ENCODE measurements at regions not wholly inside any gene's neighbourhood (a gene's known extent, or its start where the extent isn't known, plus 50 kb on each side); places are given as distances from the start of the nearest gene placed in this dataset.

- Mint-ChIP-seq H3K9me3 (no peaks in the 10 kb centered on the region), H3K4me1 (peaks cover 16% of the 10 kb centered on the region), H3K36me3 (no peaks in the 10 kb centered on the region), H3K27me3 (ENCODE audit: low read depth) (no peaks in the 10 kb centered on the region; the same call in 1 of the 2 replicates), H3K27ac (no peak overlapping the region), H3K4me3 (no peak overlapping the region)
- ChIA-PET POLR2A (interaction anchor here (0.5 kb wide), 1 partner anchor 198 kb away, joined by 3 read pairs; no protein-coding TSS in a partner anchor), CTCF (no interaction called here)
- ATAC-seq (no peak), DNase-seq (ENCODE audit: low spot score) (no peak)
- TF ChIP-seq ATF3 (CRISPR knock-in tag; conservative IDR thresholded peaks at IDR 0.05), result no peak
- TF ChIP-seq AR (CRISPR knock-in tag; IDR thresholded peaks at IDR 0.05), result no peak
Measured at GRCh38 chr15:69827751-69828150, 270.0 kb downstream of the TLE3 start.

GRCh38 chr15:69828181-69828828 is 269.4 kb downstream of the TLE3 start:
- CTCF ChIA-PET, result interaction anchor here (0.9 kb wide), 1 partner anchor 224 kb away, joined by 3 read pairs; no protein-coding TSS in a partner anchor

More at GRCh38 chr15:69828181-69828828, 269.4 kb downstream of the TLE3 start:
- Mint-ChIP-seq H3K27me3 (ENCODE audit: low read depth) (no peaks in the 10 kb centered on the region; the same call in 1 of the 2 replicates), H3K4me1 (peaks cover 16% of the 10 kb centered on the region), H3K9me3 (no peaks in the 10 kb centered on the region), H3K4me3 (no peak overlapping the region), H3K36me3 (no peaks in the 10 kb centered on the region), H3K27ac (no peak overlapping the region)
- POLR2A ChIA-PET, result no interaction called here
- no peak for ATAC-seq
- TF ChIP-seq JAZF1 (CRISPR knock-in tag; IDR thresholded peaks at IDR 0.05) (no peak), CBFB (CRISPR knock-in tag; IDR thresholded peaks at IDR 0.05; ENCODE audit: low read depth) (no peak), NR2C2 (CRISPR knock-in tag; IDR thresholded peaks at IDR 0.05) (no peak), FOXP4 (CRISPR knock-in tag; IDR thresholded peaks at IDR 0.05) (no peak), ZNF138 (CRISPR knock-in tag; conservative IDR thresholded peaks at IDR 0.05) (no peak), NFATC4 (CRISPR knock-in tag; IDR thresholded peaks at IDR 0.05) (no peak), ZNF532 (CRISPR knock-in tag; IDR thresholded peaks at IDR 0.05; ENCODE audit: borderline replicate concordance) (no peak), ZNF121 (CRISPR knock-in tag; IDR thresholded peaks at IDR 0.05) (no peak), SMAD3 (CRISPR knock-in tag; IDR thresholded peaks at IDR 0.05; ENCODE audit: borderline replicate concordance) (no peak), AFF4 (CRISPR knock-in tag; IDR thresholded peaks at IDR 0.05; ENCODE audit: borderline replicate concordance) (no peak), USF1 (CRISPR knock-in tag; IDR thresholded peaks at IDR 0.05) (no peak), ERG (CRISPR knock-in tag; IDR thresholded peaks at IDR 0.05) (no peak), ZNF425 (CRISPR knock-in tag; conservative IDR thresholded peaks at IDR 0.05) (no peak)
- no peak for DNase-seq (ENCODE audit: low spot score)

Measured in WTC11 (cell line).